VCaP (cell line): ENCODE measurements at regions not wholly inside any gene's neighbourhood (a gene's known extent, or its start where the extent isn't known, plus 50 kb on each side); places are given as distances from the start of the nearest gene placed in this dataset.

Experiments used
- H3K27ac ChIP-seq: fragments of 450-650 bp; 2 replicates; pipeline ENCODE4 v1.5.1; 2017
- TF ChIP-seq, protein P1 (sequence below): fragments of 450-650 bp; conservative IDR thresholded peaks from 2 replicates; pipeline ENCODE4 v1.5.1; 2017; ENCODE audit warnings: mild to moderate bottlenecking, moderate library complexity

DNA sequence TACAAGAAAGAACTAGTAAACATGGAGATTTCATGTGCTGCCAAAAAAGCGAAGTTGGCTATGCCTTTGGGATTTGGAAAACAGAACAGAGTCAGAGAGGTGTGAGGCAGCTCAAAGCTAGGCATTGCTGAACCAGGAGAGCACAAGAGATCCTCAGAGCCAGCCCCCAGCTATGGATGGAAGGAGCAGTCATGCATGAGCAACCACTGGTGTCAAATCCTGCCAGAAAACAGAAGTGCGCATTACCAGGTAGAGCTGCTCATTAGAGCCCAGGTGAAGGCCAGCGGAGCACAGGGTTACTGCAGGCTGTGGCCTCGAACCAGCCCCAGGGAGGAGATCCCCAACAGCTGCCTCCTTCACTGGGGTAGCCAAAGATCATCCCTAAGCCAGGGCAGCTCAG lies 173.2 kb upstream of the KIAA1217 start:
- H3K27ac ChIP-seq = no peak overlapping the region
- TF ChIP-seq, protein P1, sequence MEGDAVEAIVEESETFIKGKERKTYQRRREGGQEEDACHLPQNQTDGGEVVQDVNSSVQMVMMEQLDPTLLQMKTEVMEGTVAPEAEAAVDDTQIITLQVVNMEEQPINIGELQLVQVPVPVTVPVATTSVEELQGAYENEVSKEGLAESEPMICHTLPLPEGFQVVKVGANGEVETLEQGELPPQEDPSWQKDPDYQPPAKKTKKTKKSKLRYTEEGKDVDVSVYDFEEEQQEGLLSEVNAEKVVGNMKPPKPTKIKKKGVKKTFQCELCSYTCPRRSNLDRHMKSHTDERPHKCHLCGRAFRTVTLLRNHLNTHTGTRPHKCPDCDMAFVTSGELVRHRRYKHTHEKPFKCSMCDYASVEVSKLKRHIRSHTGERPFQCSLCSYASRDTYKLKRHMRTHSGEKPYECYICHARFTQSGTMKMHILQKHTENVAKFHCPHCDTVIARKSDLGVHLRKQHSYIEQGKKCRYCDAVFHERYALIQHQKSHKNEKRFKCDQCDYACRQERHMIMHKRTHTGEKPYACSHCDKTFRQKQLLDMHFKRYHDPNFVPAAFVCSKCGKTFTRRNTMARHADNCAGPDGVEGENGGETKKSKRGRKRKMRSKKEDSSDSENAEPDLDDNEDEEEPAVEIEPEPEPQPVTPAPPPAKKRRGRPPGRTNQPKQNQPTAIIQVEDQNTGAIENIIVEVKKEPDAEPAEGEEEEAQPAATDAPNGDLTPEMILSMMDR = no peak

DNA sequence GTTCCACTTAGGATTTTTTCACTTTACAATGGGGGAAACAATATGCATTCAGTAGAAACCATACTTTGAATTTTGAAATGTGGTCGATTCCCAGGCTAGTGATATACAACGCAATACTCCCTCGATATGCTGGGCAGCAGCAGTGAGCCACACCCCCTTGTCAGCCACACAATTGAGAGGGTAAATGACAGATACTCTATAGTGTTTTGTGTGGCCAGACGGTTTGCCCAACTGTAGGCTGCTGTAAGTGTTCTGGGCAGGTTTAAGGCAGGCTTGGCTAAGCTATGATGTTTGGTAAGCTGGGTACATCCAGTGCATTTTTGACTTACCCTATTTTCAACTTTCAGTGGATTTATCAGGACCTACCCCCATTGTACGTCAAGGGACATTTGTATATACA lies 169.6 kb upstream of the KIAA1217 start:
- no peak overlapping the region for H3K27ac ChIP-seq
- TF ChIP-seq, protein P1 = no peak

DNA sequence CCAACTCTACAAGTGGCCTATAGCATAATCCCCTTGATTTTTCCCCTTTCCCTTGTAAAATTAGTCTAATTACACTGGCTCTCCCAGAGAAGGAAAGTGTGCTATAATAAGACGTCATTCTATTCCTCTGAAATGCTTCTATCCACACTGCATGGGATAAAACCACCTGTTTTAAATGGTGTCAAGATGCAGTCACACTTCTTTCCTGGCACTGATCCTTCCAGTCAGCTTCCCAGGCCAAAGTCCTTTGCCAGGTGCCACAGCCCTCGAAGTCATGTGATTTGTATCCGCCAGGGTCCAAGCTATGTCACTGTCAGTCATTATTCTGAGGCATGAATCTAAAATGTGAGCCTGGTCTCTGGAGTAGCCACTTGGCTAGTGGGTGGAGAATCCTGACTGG lies 169.0 kb upstream of the KIAA1217 start:
- TF ChIP-seq, protein P1 = no peak
- H3K27ac ChIP-seq = no peak overlapping the region

DNA sequence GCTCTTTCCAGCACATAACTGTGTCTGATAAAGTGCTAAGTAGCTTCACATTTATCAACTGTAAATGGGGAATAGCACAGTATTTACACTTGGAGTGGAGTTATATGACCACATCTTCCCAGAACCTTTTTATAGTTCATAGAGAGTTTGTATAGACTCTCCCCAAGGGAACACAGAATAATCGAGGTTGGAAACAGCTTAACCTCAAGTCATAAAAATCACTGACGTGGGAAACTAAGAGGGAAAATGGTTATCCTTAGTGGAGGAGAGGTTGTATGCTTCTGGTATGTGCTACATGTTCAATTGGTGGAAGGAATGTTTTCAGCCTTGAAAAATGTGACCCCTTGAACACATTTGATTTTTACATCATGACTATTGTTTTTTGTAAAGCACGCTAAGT lies 167.9 kb upstream of the KIAA1217 start:
- TF ChIP-seq, protein P1 = no peak
- H3K27ac ChIP-seq = no peak overlapping the region

DNA sequence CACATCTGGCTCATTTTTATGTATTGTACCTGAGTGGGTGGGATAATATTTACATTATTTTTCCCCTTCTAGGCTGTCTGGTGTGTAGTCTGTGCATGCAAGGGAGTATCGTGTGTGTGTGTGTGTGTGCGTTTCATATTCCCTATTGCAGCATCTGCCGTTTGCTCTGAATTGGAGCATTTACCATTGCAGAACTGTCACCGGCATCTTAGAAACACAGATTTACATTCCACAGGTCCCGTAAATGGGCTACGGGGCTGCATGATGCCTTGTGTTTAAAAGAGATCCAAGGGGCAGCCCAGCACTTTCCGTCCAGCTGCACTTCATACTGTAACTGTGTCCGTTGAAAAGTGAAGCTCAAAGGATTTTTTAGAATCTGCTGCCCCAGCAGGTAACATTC lies 167.1 kb upstream of the KIAA1217 start:
- TF ChIP-seq, protein P1 = no peak
- H3K27ac ChIP-seq = no peak overlapping the region

DNA sequence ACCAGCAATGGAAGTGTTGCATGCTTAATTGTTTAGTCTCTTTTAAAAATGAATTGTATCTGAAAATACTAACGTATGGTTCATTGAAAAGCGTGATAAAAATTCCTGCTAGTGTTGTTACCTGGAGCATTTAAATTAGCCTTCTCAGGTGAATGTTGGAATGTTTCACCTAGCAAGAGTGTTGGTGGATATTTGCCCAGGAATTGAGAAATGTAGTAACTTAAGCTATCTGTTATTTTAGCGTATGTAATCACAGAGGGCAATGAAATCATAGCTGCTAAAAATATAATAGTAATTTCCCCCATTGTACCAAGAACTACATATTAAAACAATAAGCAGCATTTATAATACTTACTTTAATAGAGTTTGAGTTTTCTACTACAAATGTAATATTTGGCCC lies 166.1 kb upstream of the KIAA1217 start:
- H3K27ac ChIP-seq = no peak overlapping the region
- TF ChIP-seq, protein P1 = no peak

DNA sequence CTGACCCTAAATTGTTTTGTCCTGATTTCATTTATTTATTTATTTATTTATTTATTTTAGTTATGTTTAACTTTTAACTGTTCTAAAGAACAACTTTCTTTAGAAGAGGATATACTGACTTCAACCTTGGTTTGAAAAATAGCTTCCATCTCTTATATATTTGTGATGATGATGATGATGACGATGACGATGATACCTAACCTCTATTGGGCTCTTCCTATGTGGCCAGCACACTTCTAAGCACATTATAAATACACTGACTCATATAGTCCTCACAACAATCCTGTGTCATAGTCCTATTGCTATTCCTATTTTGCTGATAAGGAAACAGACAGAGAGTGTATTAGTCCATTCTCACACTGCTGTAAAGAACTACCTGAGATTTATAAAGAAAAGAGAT lies 162.9 kb upstream of the KIAA1217 start:
- H3K27ac ChIP-seq = no peak overlapping the region
- TF ChIP-seq, protein P1 = no peak

DNA sequence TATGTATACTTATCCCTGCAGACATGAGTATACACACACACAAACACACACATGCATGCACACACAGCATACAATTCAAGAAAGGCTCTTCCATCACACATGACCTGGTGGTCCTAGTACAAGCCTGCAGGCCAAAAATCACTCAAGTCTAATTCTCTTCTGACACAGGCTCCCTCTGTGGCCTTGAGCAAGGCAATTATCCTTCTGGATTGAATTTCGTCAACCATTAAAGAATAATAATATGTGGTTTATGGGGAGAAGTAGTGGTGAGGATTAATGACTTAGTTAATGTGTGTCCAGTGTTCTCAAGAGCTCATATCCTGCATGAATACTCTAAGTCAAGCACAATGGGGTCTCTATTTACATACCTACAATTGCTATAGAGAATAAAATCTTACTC lies 161.8 kb upstream of the KIAA1217 start:
- TF ChIP-seq, protein P1 = no peak
- H3K27ac ChIP-seq = no peak overlapping the region
